ENCODE measurements at regions not wholly inside any gene's neighbourhood (a gene's known extent, or its start where the extent isn't known, plus 50 kb on each side); places are given as distances from the start of the nearest gene placed in this dataset.
"Not testable (repeated sequence)": the region's sequence is repeated elsewhere in the genome, so short reads cannot be mapped to it uniquely, and the experiment has no call there.

GRCh38 chr9:78112004-78112403 lies 80.4 kb upstream of the GNAQ start:
- Histone ChIP-seq H3K27me3 (no peaks in the 10 kb centered on the region), H3K4me3 (no peak overlapping the region), H3K36me3 (no peaks in the 10 kb centered on the region), H3K4me1 (no peaks in the 10 kb centered on the region), H3K27ac (no peak overlapping the region), H3K9me3 (no peaks in the 10 kb centered on the region)
- DNase-seq (ENCODE audit: low spot score in 2 of 2) = no peak
- intact Hi-C loops (cut with DNase I) = no loop called here
- TF ChIP-seq, protein P1, sequence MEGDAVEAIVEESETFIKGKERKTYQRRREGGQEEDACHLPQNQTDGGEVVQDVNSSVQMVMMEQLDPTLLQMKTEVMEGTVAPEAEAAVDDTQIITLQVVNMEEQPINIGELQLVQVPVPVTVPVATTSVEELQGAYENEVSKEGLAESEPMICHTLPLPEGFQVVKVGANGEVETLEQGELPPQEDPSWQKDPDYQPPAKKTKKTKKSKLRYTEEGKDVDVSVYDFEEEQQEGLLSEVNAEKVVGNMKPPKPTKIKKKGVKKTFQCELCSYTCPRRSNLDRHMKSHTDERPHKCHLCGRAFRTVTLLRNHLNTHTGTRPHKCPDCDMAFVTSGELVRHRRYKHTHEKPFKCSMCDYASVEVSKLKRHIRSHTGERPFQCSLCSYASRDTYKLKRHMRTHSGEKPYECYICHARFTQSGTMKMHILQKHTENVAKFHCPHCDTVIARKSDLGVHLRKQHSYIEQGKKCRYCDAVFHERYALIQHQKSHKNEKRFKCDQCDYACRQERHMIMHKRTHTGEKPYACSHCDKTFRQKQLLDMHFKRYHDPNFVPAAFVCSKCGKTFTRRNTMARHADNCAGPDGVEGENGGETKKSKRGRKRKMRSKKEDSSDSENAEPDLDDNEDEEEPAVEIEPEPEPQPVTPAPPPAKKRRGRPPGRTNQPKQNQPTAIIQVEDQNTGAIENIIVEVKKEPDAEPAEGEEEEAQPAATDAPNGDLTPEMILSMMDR (IDR thresholded peaks at IDR 0.05) = no peak

GRCh38 chr9:78109075-78109474 lies 77.5 kb upstream of the GNAQ start:
- Histone ChIP-seq H3K36me3 (no peaks in the 10 kb centered on the region), H3K4me1 (no peaks in the 10 kb centered on the region), H3K27ac (no peak overlapping the region), H3K27me3 (no peaks in the 10 kb centered on the region), H3K9me3 (no peaks in the 10 kb centered on the region), H3K4me3 (no peak overlapping the region)
- intact Hi-C loops (cut with DNase I) = no loop called here
- TF ChIP-seq, protein P1 (IDR thresholded peaks at IDR 0.05) = no peak
- no peak for DNase-seq (ENCODE audit: low spot score in 2 of 2)

DNA sequence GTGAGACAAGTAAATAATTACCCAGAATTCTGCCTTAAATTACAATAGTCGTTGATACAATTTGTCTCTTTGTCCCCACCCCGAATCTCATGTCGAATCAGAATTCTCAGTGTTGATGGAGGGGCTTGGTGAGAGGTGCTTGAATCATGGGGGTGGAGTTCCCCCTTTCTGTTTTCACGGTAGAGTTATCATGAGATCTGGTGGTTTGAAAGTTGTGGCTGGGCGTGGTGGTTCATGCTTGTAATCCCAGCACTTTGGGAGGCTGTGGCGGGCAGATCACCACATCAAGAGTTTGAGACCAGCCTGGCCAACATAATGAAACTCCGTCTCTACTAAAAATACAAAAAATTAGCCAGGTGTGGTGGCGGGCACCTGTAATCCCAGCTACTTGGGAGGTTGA lies 75.0 kb upstream of the GNAQ start:
- H3K27me3 ChIP-seq; intact Hi-C loops (cut with DNase I); DNase-seq (ENCODE audit: low spot score in 2 of 2); H3K4me1 ChIP-seq; H3K4me3 ChIP-seq; H3K27ac ChIP-seq; H3K9me3 ChIP-seq; H3K36me3 ChIP-seq: not testable (repeated sequence)

DNA sequence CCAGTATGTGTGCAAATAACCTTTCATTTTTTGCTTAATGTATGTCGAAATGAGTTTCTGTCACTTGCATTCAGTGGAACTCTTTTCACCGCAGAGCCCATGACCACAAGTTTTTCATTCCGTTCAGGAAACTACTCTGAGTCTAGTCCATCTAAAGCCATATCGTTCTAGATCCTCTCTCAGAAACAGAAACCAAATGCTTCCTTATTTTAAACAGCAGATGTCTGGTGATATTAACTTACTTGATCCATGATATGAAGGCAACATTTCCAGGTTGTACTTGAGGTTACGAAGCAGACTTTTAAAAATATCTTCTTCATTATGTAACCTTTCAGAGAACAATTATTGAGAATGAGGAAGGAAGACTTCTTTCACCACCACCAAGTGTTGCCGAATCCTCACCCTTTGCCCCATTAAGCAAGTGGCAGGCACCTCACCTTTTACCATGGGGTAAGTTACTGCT lies 72.4 kb upstream of the GNAQ start:
- H3K4me3 ChIP-seq = no peak overlapping the region
- intact Hi-C loops (cut with DNase I) = no loop called here
- H3K4me1 ChIP-seq = no peaks in the 10 kb centered on the region
- peaks cover 0 to 4% of the 10 kb centered on the region in 2 donors for H3K9me3 ChIP-seq
- TF ChIP-seq, protein P1 (IDR thresholded peaks at IDR 0.05) = no peak
- H3K27ac ChIP-seq = no peak overlapping the region
- H3K27me3 ChIP-seq = no peaks in the 10 kb centered on the region
- H3K36me3 ChIP-seq = no peaks in the 10 kb centered on the region
- no peak for DNase-seq (ENCODE audit: low spot score in 2 of 2)

GRCh38 chr9:78101247-78101646 lies 69.6 kb upstream of the GNAQ start:
- TF ChIP-seq, protein P1 (IDR thresholded peaks at IDR 0.05) = no peak
- intact Hi-C loops (cut with DNase I) = no loop called here

GRCh38 chr9:78097541-78097940 lies 65.9 kb upstream of the GNAQ start:
- Histone ChIP-seq H3K4me3 (no peak overlapping the region), H3K9me3 (peaks cover 0 to 4% of the 10 kb centered on the region in 2 donors), H3K27me3 (no peaks in the 10 kb centered on the region), H3K4me1 (no peaks in the 10 kb centered on the region), H3K36me3 (no peaks in the 10 kb centered on the region), H3K27ac (no peak overlapping the region)
- TF ChIP-seq, protein P1 (IDR thresholded peaks at IDR 0.05) = no peak
- intact Hi-C loops (cut with DNase I) = no loop called here
- no peak for DNase-seq (ENCODE audit: low spot score in 2 of 2)

More at GRCh38 chr9:78101247-78101646, 69.6 kb upstream of the GNAQ start:
- H3K27ac ChIP-seq = no peak overlapping the region
- H3K36me3 ChIP-seq = no peaks in the 10 kb centered on the region
- DNase-seq (ENCODE audit: low spot score in 2 of 2) = no peak
- no peak overlapping the region for H3K4me3 ChIP-seq
- no peaks in the 10 kb centered on the region for H3K27me3 ChIP-seq
- H3K9me3 ChIP-seq = peaks cover 0 to 4% of the 10 kb centered on the region in 2 donors
- no peaks in the 10 kb centered on the region for H3K4me1 ChIP-seq
